BLaER1 (cell line): ENCODE measurements at regions not wholly inside any gene's neighbourhood (a gene's known extent, or its start where the extent isn't known, plus 50 kb on each side); places are given as distances from the start of the nearest gene placed in this dataset.

Experiments used
- H3K27ac ChIP-seq: shearing (Covaris generic); formaldehyde crosslinking; 2 replicates; pipeline ENCODE4 v1.8.1; 2022
- H3K27me3 ChIP-seq: shearing (Covaris generic); formaldehyde crosslinking; 2 replicates; pipeline ENCODE4 v1.8.1; 2022
- H3K36me3 ChIP-seq: shearing (Covaris generic); formaldehyde crosslinking; 2 replicates; pipeline ENCODE4 v1.8.1; 2022
- H3K4me1 ChIP-seq: shearing (Covaris generic); formaldehyde crosslinking; 2 replicates; pipeline ENCODE4 v1.8.1; 2022
- H3K4me2 ChIP-seq: shearing (Covaris generic); formaldehyde crosslinking; 2 replicates; pipeline ENCODE4 v1.8.1; 2022
- H3K4me3 ChIP-seq: shearing (Covaris generic); formaldehyde crosslinking; 2 replicates; pipeline ENCODE4 v1.8.1; 2022
- H3K9ac ChIP-seq: shearing (Covaris generic); formaldehyde crosslinking; 2 replicates; pipeline ENCODE4 v1.8.1; 2022
- H3K9me3 ChIP-seq: shearing (Covaris generic); formaldehyde crosslinking; 2 replicates; pipeline ENCODE4 v1.8.1; 2022
- H4K20me1 ChIP-seq: shearing (Covaris generic); formaldehyde crosslinking; 2 replicates; pipeline ENCODE4 v1.8.1; 2022
- Cebpa-rat ChIP-seq: shearing (Covaris generic); IDR thresholded peaks from 2 replicates; pipeline ENCODE4 v1.8.1; 2022

DNA sequence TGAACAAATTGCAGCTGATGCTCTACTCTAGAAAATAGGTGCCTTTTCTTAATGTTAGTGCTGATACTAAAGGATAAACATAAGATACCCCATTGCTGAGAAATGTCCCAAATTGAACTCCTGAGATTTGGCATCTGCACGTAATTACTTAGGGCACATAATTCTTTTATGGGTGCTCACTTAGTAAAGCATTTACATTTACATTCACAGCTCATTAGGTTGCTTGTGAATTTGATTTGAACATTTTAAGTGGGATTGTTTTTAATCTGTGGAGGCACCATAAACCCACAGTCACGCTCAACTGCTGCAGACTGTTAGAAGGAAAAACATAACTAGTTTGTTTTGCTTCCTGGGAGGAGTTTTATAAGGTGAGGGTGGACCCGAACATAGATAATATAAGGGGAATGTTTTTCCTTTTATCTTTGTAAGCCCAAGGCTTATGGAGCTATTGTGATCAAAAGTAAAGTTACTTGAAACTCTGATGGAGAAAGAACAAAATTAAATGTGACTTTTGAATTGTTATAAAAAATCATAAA lies 560.8 kb downstream of the REEP3 start:
- H3K4me1 ChIP-seq = peaks cover 8% of the 10 kb centered on the region
- no peak for TF ChIP-seq Cebpa-rat
- no peaks in the 10 kb centered on the region for H3K27me3 ChIP-seq
- no peak overlapping the region for H3K27ac ChIP-seq
- H4K20me1 ChIP-seq = no peaks in the 10 kb centered on the region
- H3K4me2 ChIP-seq = no peak overlapping the region
- H3K4me3 ChIP-seq = no peak overlapping the region
- H3K9ac ChIP-seq = no peak overlapping the region
- H3K9me3 ChIP-seq = no peaks in the 10 kb centered on the region
- no peaks in the 10 kb centered on the region for H3K36me3 ChIP-seq

DNA sequence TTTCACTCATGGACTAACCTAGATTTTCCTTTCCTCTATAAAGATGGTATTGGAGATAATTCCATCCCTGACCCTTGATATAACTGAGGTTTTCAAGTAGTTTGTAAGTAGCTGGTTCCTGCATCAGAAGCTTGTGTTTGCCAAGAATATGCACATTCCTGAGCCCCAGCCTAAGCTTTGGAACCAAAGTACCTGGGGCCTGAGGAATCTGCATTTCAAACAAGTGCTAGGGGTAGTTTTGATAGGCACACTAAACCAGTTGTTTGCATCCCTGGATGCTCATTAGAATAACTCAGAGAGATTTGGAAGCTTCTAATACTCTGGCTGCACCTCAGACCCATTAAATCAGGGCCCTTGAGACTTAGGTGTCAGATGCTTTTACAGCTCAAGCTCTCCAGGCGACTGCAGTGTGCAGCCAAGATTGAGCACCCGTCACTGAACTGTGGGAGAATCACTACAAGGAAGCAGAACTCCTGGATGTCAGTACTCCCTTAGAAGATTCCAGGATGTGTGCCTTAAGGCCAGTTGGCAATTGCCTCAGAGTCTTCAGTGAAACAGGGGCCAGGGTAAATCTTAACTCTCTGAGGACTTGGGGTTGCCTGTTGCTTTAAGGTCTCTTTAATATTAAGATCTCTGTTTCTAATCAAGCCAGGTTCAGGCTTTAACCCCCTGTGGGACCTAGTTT lies 565.0 kb downstream of the REEP3 start:
- Histone ChIP-seq H3K27me3 (no peaks in the 10 kb centered on the region), H3K9me3 (no peaks in the 10 kb centered on the region), H3K4me2 (no peak overlapping the region), H3K4me3 (no peak overlapping the region), H3K9ac (no peak overlapping the region), H3K27ac (no peak overlapping the region), H3K4me1 (peaks cover 8% of the 10 kb centered on the region), H3K36me3 (no peaks in the 10 kb centered on the region), H4K20me1 (no peaks in the 10 kb centered on the region)
- no peak for TF ChIP-seq Cebpa-rat

DNA sequence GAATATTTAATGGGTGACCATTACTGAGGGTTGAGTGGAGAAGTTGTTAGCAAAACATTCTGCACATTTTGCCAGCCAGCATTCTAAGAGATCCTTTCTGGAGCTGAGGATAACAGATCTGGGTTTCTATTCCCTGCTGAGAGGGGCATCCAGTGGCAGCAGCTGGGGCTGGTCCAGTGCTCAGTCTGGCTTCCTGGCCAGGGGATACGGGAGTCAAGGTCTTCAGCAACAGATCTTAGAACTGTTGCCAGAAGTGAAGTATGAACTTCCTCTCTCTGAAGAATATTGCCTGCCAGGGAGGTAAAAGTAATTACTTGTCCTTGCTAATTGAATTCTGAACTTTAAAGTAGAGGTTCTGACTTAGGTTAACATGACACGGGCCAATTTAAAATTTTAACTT lies 568.4 kb downstream of the REEP3 start:
- no peaks in the 10 kb centered on the region for H4K20me1 ChIP-seq
- H3K36me3 ChIP-seq = no peaks in the 10 kb centered on the region
- no peaks in the 10 kb centered on the region for H3K27me3 ChIP-seq
- no peak overlapping the region for H3K9ac ChIP-seq
- no peaks in the 10 kb centered on the region for H3K9me3 ChIP-seq
- no peaks in the 10 kb centered on the region for H3K4me1 ChIP-seq
- no peak overlapping the region for H3K4me2 ChIP-seq
- TF ChIP-seq Cebpa-rat = no peak
- H3K27ac ChIP-seq = no peak overlapping the region
- H3K4me3 ChIP-seq = no peak overlapping the region

DNA sequence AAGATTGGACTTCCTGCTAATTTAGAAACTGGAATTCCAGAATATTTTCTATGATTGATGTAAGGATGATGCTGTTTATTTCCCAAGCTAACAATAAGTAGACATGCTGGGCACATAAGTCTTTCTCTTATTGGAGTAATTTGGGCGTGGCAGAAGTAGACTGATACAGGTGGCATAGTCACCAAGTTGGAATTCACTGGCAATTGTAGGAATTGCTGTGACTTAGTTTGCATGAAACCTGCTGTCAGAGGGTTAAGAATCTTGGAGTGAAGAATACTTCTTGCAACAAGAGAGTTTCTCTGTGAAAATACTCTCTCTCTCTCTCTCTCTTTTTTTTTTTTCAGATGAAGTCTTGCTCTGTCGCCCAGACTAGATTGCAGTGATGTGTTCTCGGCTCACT lies 569.7 kb downstream of the REEP3 start:
- Histone ChIP-seq H3K4me3 (no peak overlapping the region), H3K36me3 (no peaks in the 10 kb centered on the region), H3K27me3 (no peaks in the 10 kb centered on the region), H3K4me2 (no peak overlapping the region), H3K27ac (no peak overlapping the region), H3K4me1 (no peaks in the 10 kb centered on the region), H4K20me1 (no peaks in the 10 kb centered on the region), H3K9ac (no peak overlapping the region), H3K9me3 (no peaks in the 10 kb centered on the region)
- no peak for TF ChIP-seq Cebpa-rat

DNA sequence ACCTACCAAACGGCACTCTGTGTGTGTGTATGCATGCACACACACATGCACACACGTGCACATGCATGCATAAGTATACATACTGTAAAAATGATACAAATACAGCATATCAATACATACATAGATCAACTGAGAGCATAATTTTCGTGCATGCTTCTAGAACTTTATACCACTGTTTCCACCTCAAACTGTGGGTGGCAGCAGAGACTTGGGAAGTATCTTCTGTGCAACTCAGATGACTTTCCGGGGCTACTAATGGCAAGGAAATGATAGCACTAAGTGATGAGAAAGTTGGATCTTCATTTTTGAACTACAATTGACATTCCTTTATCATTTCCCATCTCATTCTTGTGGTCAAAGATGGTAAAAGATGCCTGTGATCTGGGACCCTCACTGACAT lies 570.7 kb downstream of the REEP3 start:
- Histone ChIP-seq H3K36me3 (no peaks in the 10 kb centered on the region), H3K4me2 (no peak overlapping the region), H3K27me3 (no peaks in the 10 kb centered on the region), H4K20me1 (no peaks in the 10 kb centered on the region), H3K9me3 (no peaks in the 10 kb centered on the region), H3K27ac (no peak overlapping the region), H3K4me3 (no peak overlapping the region), H3K4me1 (no peaks in the 10 kb centered on the region), H3K9ac (no peak overlapping the region)
- no peak for TF ChIP-seq Cebpa-rat

DNA sequence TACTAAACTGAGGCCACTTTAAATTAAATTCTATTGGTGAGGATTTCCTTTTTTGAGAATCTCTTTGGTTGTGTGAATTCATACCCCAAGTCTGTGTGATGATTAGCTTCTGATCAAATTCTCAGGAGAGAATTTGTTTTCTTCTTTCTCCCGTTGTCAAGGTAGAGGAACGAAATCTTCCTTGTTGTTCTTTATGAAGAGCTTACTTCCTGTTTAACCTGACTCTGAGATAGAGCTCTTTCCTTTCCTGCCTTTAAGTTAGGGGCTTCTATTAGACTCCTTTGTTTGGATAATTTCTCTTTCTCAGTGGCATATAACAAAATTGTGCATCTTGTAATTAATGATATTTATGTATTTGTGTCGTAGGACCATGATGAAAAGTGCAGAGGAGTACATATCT lies 572.1 kb downstream of the REEP3 start:
- Histone ChIP-seq H3K36me3 (no peaks in the 10 kb centered on the region), H3K4me2 (no peak overlapping the region), H3K4me1 (no peaks in the 10 kb centered on the region), H3K27me3 (no peaks in the 10 kb centered on the region), H3K27ac (no peak overlapping the region), H3K9ac (no peak overlapping the region), H3K4me3 (no peak overlapping the region), H4K20me1 (no peaks in the 10 kb centered on the region), H3K9me3 (no peaks in the 10 kb centered on the region)
- TF ChIP-seq Cebpa-rat = no peak

DNA sequence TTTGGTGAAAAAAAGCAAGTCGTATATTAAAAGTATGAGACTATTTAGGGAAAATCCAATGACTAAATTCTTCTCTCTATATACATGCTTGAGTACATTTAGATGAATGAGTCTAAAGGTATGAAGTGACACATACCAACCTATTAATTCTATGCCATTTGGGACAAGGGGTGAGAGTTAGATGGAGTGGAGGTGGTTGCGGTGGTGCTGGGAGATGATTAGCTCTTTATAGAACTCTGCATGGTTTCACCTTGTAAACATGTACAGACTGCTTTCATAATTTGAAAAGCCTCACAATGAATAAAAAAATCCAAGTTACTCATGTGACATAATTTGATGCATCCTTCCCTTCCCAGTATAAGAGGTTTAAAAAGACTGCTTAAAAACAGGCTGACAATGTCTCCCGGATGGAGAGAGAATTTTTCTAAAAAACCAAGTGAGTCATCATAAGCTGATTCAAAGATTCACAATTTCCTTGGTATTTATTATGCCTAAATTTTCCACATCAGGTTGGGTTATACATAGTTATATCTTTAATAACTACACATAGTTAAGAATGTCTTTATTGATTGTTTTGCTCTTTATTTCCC lies 572.8 kb downstream of the REEP3 start:
- H3K4me3 ChIP-seq = no peak overlapping the region
- H3K4me1 ChIP-seq = no peaks in the 10 kb centered on the region
- no peak overlapping the region for H3K4me2 ChIP-seq
- no peak overlapping the region for H3K27ac ChIP-seq
- H3K27me3 ChIP-seq = no peaks in the 10 kb centered on the region
- H3K36me3 ChIP-seq = no peaks in the 10 kb centered on the region
- no peak overlapping the region for H3K9ac ChIP-seq
- no peaks in the 10 kb centered on the region for H3K9me3 ChIP-seq
- no peak for TF ChIP-seq Cebpa-rat
- no peaks in the 10 kb centered on the region for H4K20me1 ChIP-seq

DNA sequence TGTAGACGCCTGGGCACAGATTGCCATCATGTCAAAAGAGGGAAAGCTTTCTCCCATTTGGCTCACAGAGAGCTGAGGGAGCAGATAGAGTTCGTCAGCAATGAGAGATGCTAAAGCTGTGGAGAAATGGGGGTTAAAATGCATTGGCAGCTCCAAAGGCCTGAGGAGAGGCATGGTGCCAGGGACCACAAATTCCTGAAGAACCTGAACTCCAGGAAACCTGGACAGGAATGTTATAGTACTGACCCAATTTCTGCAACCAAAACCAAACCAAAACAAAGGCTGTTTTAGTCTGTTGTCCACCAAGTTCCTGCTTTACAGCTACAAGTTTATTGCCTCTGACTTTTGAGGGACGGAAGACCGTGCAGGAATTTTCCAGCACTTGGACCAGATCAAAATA lies 575.7 kb downstream of the REEP3 start:
- no peak for TF ChIP-seq Cebpa-rat
- Histone ChIP-seq H4K20me1 (no peaks in the 10 kb centered on the region), H3K27ac (no peak overlapping the region), H3K4me1 (no peaks in the 10 kb centered on the region), H3K9me3 (no peaks in the 10 kb centered on the region), H3K4me2 (no peak overlapping the region), H3K4me3 (no peak overlapping the region), H3K27me3 (no peaks in the 10 kb centered on the region), H3K9ac (no peak overlapping the region), H3K36me3 (no peaks in the 10 kb centered on the region)

DNA sequence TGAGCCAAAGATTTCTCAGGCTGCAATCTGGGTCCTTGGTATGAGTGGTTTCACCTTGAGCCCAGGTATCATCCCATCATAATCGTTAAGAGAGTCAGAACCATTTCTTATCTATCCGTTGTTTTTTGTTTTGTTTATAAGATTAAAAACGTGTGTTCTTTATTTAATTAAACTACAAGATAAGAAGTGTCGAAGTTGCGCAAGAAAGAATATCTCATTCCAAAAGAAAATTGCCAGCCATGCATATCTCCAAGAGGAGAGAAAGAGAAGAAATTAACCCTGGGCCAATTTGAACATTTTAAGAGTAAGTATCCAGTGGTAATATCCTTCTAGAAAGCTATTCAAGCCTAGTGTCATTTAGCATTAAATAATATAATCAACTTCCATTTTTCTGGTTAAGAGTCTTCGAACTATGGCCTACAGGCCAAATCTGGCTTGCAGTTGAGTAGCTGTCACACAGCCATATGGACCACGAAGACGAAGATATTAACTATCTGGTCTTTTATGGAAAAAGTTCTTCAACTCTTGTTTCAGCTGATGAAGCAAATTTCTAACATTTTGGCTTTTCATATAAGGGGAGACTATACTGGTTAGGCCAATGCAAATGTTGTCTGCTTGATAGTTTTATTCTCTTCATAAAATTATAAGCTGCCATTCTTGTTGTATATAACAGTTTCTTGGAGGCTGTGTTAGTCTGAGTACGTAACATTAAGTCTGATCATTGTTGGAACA lies 576.4 kb downstream of the REEP3 start:
- no peaks in the 10 kb centered on the region for H3K9me3 ChIP-seq
- no peak overlapping the region for H3K4me2 ChIP-seq
- H3K27ac ChIP-seq = no peak overlapping the region
- H3K27me3 ChIP-seq = no peaks in the 10 kb centered on the region
- no peaks in the 10 kb centered on the region for H3K4me1 ChIP-seq
- no peaks in the 10 kb centered on the region for H4K20me1 ChIP-seq
- no peaks in the 10 kb centered on the region for H3K36me3 ChIP-seq
- H3K4me3 ChIP-seq = no peak overlapping the region
- H3K9ac ChIP-seq = no peak overlapping the region
- TF ChIP-seq Cebpa-rat = no peak

DNA sequence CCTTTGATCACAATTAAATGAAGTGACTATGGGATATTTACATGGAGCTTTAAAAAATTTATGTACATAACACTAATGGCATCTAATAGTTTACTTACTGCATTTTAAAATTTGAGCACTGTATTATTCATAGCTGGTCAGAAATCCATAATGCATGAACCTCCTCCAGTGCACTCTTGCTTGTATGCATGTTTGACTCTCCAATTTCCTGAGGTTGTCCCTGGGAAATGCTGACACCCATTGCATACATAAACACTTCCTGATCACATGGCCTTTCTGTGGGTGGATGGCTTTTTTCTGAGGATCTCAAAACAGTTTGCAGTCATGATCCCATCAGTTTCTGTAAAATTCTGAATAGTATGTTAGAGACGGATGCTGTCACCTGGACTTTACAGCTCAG lies 577.8 kb downstream of the REEP3 start:
- Histone ChIP-seq H3K4me1 (peaks cover 5% of the 10 kb centered on the region; the same call in 1 of the 2 replicates), H3K27ac (no peak overlapping the region), H3K36me3 (no peaks in the 10 kb centered on the region), H4K20me1 (no peaks in the 10 kb centered on the region), H3K9me3 (no peaks in the 10 kb centered on the region), H3K9ac (no peak overlapping the region), H3K27me3 (no peaks in the 10 kb centered on the region), H3K4me3 (no peak overlapping the region), H3K4me2 (no peak overlapping the region)
- TF ChIP-seq Cebpa-rat = no peak
